ENCODE measurements at regions not wholly inside any gene's neighbourhood (a gene's known extent, or its start where the extent isn't known, plus 50 kb on each side); places are given as distances from the start of the nearest gene placed in this dataset.

GRCh38 chr12:103097496-103097895 is 140.0 kb downstream of the ASCL1 start:
- DNase-seq, result no peak

- no peak for DNase-seq
These were observed 142.9 kb downstream of the ASCL1 start for GRCh38 chr12:103100257-103100831.

- no peak for DNase-seq
These were observed 144.8 kb downstream of the ASCL1 start for GRCh38 chr12:103102225-103102744.

- no peak for DNase-seq
These were observed 148.6 kb downstream of the ASCL1 start for GRCh38 chr12:103105971-103106597.

- DNase-seq, result no peak
These were observed 152.4 kb downstream of the ASCL1 start for GRCh38 chr12:103109861-103110260.

GRCh38 chr12:103114296-103115055 is 157.0 kb downstream of the ASCL1 start:
- DNase-seq, result no peak

- DNase-seq, result no peak
These were observed 171.5 kb downstream of the ASCL1 start for GRCh38 chr12:103128862-103129501.

GRCh38 chr12:103130564-103130963 is 173.1 kb downstream of the ASCL1 start:
- no peak for DNase-seq

- DNase-seq, result no peak
These were observed 181.1 kb downstream of the ASCL1 start for GRCh38 chr12:103138538-103138937.

GRCh38 chr12:103139876-103140275 is 182.4 kb downstream of the ASCL1 start:
- no peak for DNase-seq

- no peak for DNase-seq
These were observed 182.8 kb downstream of the ASCL1 start for GRCh38 chr12:103140286-103140685.

GRCh38 chr12:103144278-103144677 is 186.8 kb downstream of the ASCL1 start:
- DNase-seq, result no peak

- no peak for DNase-seq
These were observed 203.1 kb downstream of the ASCL1 start for GRCh38 chr12:103160622-103161021.

- no peak for DNase-seq
These were observed 204.3 kb downstream of the ASCL1 start for GRCh38 chr12:103161582-103162362.

GRCh38 chr12:103166949-103167348 is 209.5 kb downstream of the ASCL1 start:
- no peak for DNase-seq

GRCh38 chr12:103172447-103173112 is 215.1 kb downstream of the ASCL1 start:
- no peak for DNase-seq

- no peak for DNase-seq
These were observed 218.2 kb downstream of the ASCL1 start for GRCh38 chr12:103175625-103176024.

- no peak for DNase-seq
These were observed 220.3 kb downstream of the ASCL1 start for GRCh38 chr12:103177639-103178255.

GRCh38 chr12:103178366-103179080 is 221.0 kb downstream of the ASCL1 start:
- DNase-seq, result no peak

Data from right lung (tissue), 2 donors.